ENCODE measurements at regions not wholly inside any gene's neighbourhood (a gene's known extent, or its start where the extent isn't known, plus 50 kb on each side); places are given as distances from the start of the nearest gene placed in this dataset.

- ATAC-seq (ENCODE audit: low FRiP score), result no peak
- WGBS, 2 donors, result 70 to 76% methylated on average over 5 of the region's 5 CpGs
Measured at GRCh38 chr5:171610686-171611085, 174.9 kb upstream of the SMIM23 start.

GRCh38 chr5:171612749-171613148, 172.9 kb upstream of the SMIM23 start:
- intact Hi-C loops (cut with DNase I), result no loop called here
- H3K36me3 ChIP-seq (ENCODE audit: control insufficient read depth in 1 of 2, insufficient read depth in 2 of 2, low read length in 1 of 2), result no peaks in the 10 kb centered on the region
- no peaks in the 10 kb centered on the region for H3K4me1 ChIP-seq (ENCODE audit: control insufficient read depth in 1 of 2, insufficient read depth in 2 of 2, low read length in 2 of 2)
- DNase-seq, result no peak
- H3K27me3 ChIP-seq (ENCODE audit: control insufficient read depth in 1 of 2, insufficient read depth in 2 of 2, low read length in 1 of 2), result no peaks in the 10 kb centered on the region
- no peak for ATAC-seq (ENCODE audit: low FRiP score)
- H3K9me3 ChIP-seq (ENCODE audit: control insufficient read depth, low read length), result no peaks in the 10 kb centered on the region
- whole genome bisulfite sequencing, 2 donors, result 63 to 69% methylated on average over 5 of the region's 5 CpGs
- no peak overlapping the region for H3K27ac ChIP-seq (ENCODE audit: low read depth in 1 of 2, low read length in 2 of 2)
- no peak overlapping the region for H3K4me3 ChIP-seq (ENCODE audit: low read length in 2 of 2)

More at GRCh38 chr5:171610686-171611085, 174.9 kb upstream of the SMIM23 start:
- DNase-seq, result no peak
- Histone ChIP-seq H3K4me3 (ENCODE audit: low read length in 2 of 2) (no peak overlapping the region), H3K4me1 (ENCODE audit: control insufficient read depth in 1 of 2, insufficient read depth in 2 of 2, low read length in 2 of 2) (no peaks in the 10 kb centered on the region), H3K36me3 (ENCODE audit: control insufficient read depth in 1 of 2, insufficient read depth in 2 of 2, low read length in 1 of 2) (no peaks in the 10 kb centered on the region), H3K9me3 (ENCODE audit: control insufficient read depth, low read length) (peaks cover 1% of the 10 kb centered on the region), H3K27ac (ENCODE audit: low read depth in 1 of 2, low read length in 2 of 2) (no peak overlapping the region), H3K27me3 (ENCODE audit: control insufficient read depth in 1 of 2, insufficient read depth in 2 of 2, low read length in 1 of 2) (no peaks in the 10 kb centered on the region)
- intact Hi-C loops (cut with DNase I), result no loop called here

- DNase-seq (no peak), ATAC-seq (ENCODE audit: low FRiP score) (no peak)
- H3K27me3 ChIP-seq (ENCODE audit: control insufficient read depth in 1 of 2, insufficient read depth in 2 of 2, low read length in 1 of 2), result no peaks in the 10 kb centered on the region
- intact Hi-C loops (cut with DNase I), result no loop called here
- WGBS, 2 donors, result 97% methylated on average over 5 of the region's 5 CpGs
- H3K4me1 ChIP-seq (ENCODE audit: control insufficient read depth in 1 of 2, insufficient read depth in 2 of 2, low read length in 2 of 2), result no peaks in the 10 kb centered on the region
- H3K36me3 ChIP-seq (ENCODE audit: control insufficient read depth in 1 of 2, insufficient read depth in 2 of 2, low read length in 1 of 2), result no peaks in the 10 kb centered on the region
- no peak overlapping the region for H3K4me3 ChIP-seq (ENCODE audit: low read length in 2 of 2)
- no peaks in the 10 kb centered on the region for H3K9me3 ChIP-seq (ENCODE audit: control insufficient read depth, low read length)
- no peak overlapping the region for H3K27ac ChIP-seq (ENCODE audit: low read depth in 1 of 2, low read length in 2 of 2)
Measured at GRCh38 chr5:171614511-171614910, 171.1 kb upstream of the SMIM23 start.

GRCh38 chr5:171614971-171615653, 170.5 kb upstream of the SMIM23 start:
- Histone ChIP-seq H3K27me3 (ENCODE audit: control insufficient read depth in 1 of 2, insufficient read depth in 2 of 2, low read length in 1 of 2) (no peaks in the 10 kb centered on the region), H3K9me3 (ENCODE audit: control insufficient read depth, low read length) (no peaks in the 10 kb centered on the region), H3K4me1 (ENCODE audit: control insufficient read depth in 1 of 2, insufficient read depth in 2 of 2, low read length in 2 of 2) (no peaks in the 10 kb centered on the region), H3K27ac (ENCODE audit: low read depth in 1 of 2, low read length in 2 of 2) (no peak overlapping the region), H3K36me3 (ENCODE audit: control insufficient read depth in 1 of 2, insufficient read depth in 2 of 2, low read length in 1 of 2) (no peaks in the 10 kb centered on the region), H3K4me3 (ENCODE audit: low read length in 2 of 2) (no peak overlapping the region)
- intact Hi-C loops (cut with DNase I), result no loop called here
- DNase-seq (no peak), ATAC-seq (ENCODE audit: low FRiP score) (no peak)
- 71 to 72% methylated on average over 22 of the region's 22 CpGs for WGBS, 2 donors

GRCh38 chr5:171615705-171616640, 169.6 kb upstream of the SMIM23 start:
- intact Hi-C loops (cut with DNase I), result no loop called here
- Histone ChIP-seq H3K36me3 (ENCODE audit: control insufficient read depth in 1 of 2, insufficient read depth in 2 of 2, low read length in 1 of 2) (no peaks in the 10 kb centered on the region), H3K4me3 (ENCODE audit: low read length in 2 of 2) (no peak overlapping the region), H3K9me3 (ENCODE audit: control insufficient read depth, low read length) (no peaks in the 10 kb centered on the region), H3K27ac (ENCODE audit: low read depth in 1 of 2, low read length in 2 of 2) (no peak overlapping the region), H3K27me3 (ENCODE audit: control insufficient read depth in 1 of 2, insufficient read depth in 2 of 2, low read length in 1 of 2) (no peaks in the 10 kb centered on the region), H3K4me1 (ENCODE audit: control insufficient read depth in 1 of 2, insufficient read depth in 2 of 2, low read length in 2 of 2) (no peaks in the 10 kb centered on the region)
- 37 to 39% methylated on average over 22 of the region's 22 CpGs for WGBS, 2 donors
- no peak for ATAC-seq (ENCODE audit: low FRiP score)
- no peak for DNase-seq

GRCh38 chr5:171617266-171617665, 168.4 kb upstream of the SMIM23 start:
- Histone ChIP-seq H3K27ac (ENCODE audit: low read depth in 1 of 2, low read length in 2 of 2) (no peak overlapping the region), H3K9me3 (ENCODE audit: control insufficient read depth, low read length) (no peaks in the 10 kb centered on the region), H3K4me1 (ENCODE audit: control insufficient read depth in 1 of 2, insufficient read depth in 2 of 2, low read length in 2 of 2) (no peaks in the 10 kb centered on the region), H3K27me3 (ENCODE audit: control insufficient read depth in 1 of 2, insufficient read depth in 2 of 2, low read length in 1 of 2) (no peaks in the 10 kb centered on the region), H3K36me3 (ENCODE audit: control insufficient read depth in 1 of 2, insufficient read depth in 2 of 2, low read length in 1 of 2) (no peaks in the 10 kb centered on the region), H3K4me3 (ENCODE audit: low read length in 2 of 2) (no peak overlapping the region)
- no peak for ATAC-seq (ENCODE audit: low FRiP score)
- DNase-seq, result no peak
- intact Hi-C loops (cut with DNase I), result no loop called here
- 95 to 96% methylated on average over 12 of the region's 12 CpGs for WGBS, 2 donors

GRCh38 chr5:171617817-171618591, 167.6 kb upstream of the SMIM23 start:
- no peaks in the 10 kb centered on the region for H3K4me1 ChIP-seq (ENCODE audit: control insufficient read depth in 1 of 2, insufficient read depth in 2 of 2, low read length in 2 of 2)
- intact Hi-C loops (cut with DNase I), result no loop called here
- no peaks in the 10 kb centered on the region for H3K27me3 ChIP-seq (ENCODE audit: control insufficient read depth in 1 of 2, insufficient read depth in 2 of 2, low read length in 1 of 2)
- WGBS, 2 donors, result 92 to 93% methylated on average over 19 of the region's 19 CpGs
- ATAC-seq (ENCODE audit: low FRiP score) (no peak), DNase-seq (no peak)
- H3K36me3 ChIP-seq (ENCODE audit: control insufficient read depth in 1 of 2, insufficient read depth in 2 of 2, low read length in 1 of 2), result no peaks in the 10 kb centered on the region
- no peaks in the 10 kb centered on the region for H3K9me3 ChIP-seq (ENCODE audit: control insufficient read depth, low read length)
- H3K4me3 ChIP-seq (ENCODE audit: low read length in 2 of 2), result no peak overlapping the region
- no peak overlapping the region for H3K27ac ChIP-seq (ENCODE audit: low read depth in 1 of 2, low read length in 2 of 2)

- no peaks in the 10 kb centered on the region for H3K27me3 ChIP-seq (ENCODE audit: control insufficient read depth in 1 of 2, insufficient read depth in 2 of 2, low read length in 1 of 2)
- H3K4me3 ChIP-seq (ENCODE audit: low read length in 2 of 2), result no peak overlapping the region
- ATAC-seq (ENCODE audit: low FRiP score) (no peak), DNase-seq (no peak)
- no peaks in the 10 kb centered on the region for H3K9me3 ChIP-seq (ENCODE audit: control insufficient read depth, low read length)
- H3K27ac ChIP-seq (ENCODE audit: low read depth in 1 of 2, low read length in 2 of 2), result no peak overlapping the region
- no peaks in the 10 kb centered on the region for H3K36me3 ChIP-seq (ENCODE audit: control insufficient read depth in 1 of 2, insufficient read depth in 2 of 2, low read length in 1 of 2)
- no peaks in the 10 kb centered on the region for H3K4me1 ChIP-seq (ENCODE audit: control insufficient read depth in 1 of 2, insufficient read depth in 2 of 2, low read length in 2 of 2)
- intact Hi-C loops (cut with DNase I), result no loop called here
- WGBS, 2 donors, result 89 to 90% methylated on average over 6 to 7 of the region's 7 CpGs
Measured at GRCh38 chr5:171619196-171619595, 166.4 kb upstream of the SMIM23 start.
